Sigmoid colon (tissue), 4 donors: ENCODE measurements at regions not wholly inside any gene's neighbourhood (a gene's known extent, or its start where the extent isn't known, plus 50 kb on each side); places are given as distances from the start of the nearest gene placed in this dataset.

Experiments
- POLR2AphosphoS5 ChIP-seq, 4 donors: sonication (generic); formaldehyde crosslinking; IDR thresholded peaks; one replicate each; pipeline ENCODE4 v1.6.1; 2017; ENCODE audit warnings: antibody characterized with exemption in 4 of 4
- TF ChIP-seq, protein P1 (sequence below), 4 experiments: fragments of 450-650 bp in 3 of 4; fragments of 200-600 bp in 1 of 4; IDR thresholded peaks; one replicate each; pipeline ENCODE4 v1.5.1; 2016 to 2019; ENCODE audit warnings: antibody characterized with exemption in 4 of 4, mild to moderate bottlenecking in 3 of 4, moderate library complexity in 2 of 4

DNA sequence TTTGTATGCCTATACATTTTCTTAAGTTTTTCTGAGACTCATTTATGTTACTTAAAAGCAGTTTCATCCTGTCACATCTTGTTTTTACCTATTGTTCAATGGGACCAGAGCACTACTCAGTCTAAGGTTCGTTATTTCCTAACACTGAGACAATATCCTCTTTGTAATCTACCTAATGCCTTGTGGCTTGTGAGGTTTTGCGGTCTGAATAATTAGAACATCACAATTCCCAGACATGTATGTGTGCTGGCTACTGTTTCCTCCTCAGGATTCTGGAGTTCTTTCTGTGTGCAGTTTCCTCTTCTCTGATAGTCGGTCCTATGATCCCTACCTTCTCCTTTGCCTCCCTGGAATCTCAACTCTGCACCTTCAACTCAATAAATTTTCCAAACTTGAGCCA is 620.2 kb downstream of the ANKRD7 start:
- TF ChIP-seq, protein P1, sequence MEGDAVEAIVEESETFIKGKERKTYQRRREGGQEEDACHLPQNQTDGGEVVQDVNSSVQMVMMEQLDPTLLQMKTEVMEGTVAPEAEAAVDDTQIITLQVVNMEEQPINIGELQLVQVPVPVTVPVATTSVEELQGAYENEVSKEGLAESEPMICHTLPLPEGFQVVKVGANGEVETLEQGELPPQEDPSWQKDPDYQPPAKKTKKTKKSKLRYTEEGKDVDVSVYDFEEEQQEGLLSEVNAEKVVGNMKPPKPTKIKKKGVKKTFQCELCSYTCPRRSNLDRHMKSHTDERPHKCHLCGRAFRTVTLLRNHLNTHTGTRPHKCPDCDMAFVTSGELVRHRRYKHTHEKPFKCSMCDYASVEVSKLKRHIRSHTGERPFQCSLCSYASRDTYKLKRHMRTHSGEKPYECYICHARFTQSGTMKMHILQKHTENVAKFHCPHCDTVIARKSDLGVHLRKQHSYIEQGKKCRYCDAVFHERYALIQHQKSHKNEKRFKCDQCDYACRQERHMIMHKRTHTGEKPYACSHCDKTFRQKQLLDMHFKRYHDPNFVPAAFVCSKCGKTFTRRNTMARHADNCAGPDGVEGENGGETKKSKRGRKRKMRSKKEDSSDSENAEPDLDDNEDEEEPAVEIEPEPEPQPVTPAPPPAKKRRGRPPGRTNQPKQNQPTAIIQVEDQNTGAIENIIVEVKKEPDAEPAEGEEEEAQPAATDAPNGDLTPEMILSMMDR (IDR thresholded peaks at IDR 0.05): no peak
- TF ChIP-seq POLR2AphosphoS5 (IDR thresholded peaks at IDR 0.05): no peak
